Muscle layer of colon (tissue), 2 donors: ENCODE measurements at regions not wholly inside any gene's neighbourhood (a gene's known extent, or its start where the extent isn't known, plus 50 kb on each side); places are given as distances from the start of the nearest gene placed in this dataset.
"Not testable (repeated sequence)": the region's sequence is repeated elsewhere in the genome, so short reads cannot be mapped to it uniquely, and the experiment has no call there.

Source experiments
- H3K27ac ChIP-seq: one replicate; pipeline ENCODE4 v1.7.0; 2013; ENCODE audit warnings: low read depth, mild to moderate bottlenecking, low read length, moderate library complexity
- H3K27me3 ChIP-seq, 2 donors: one replicate each; pipeline ENCODE4 v1.7.0; 2013; ENCODE audit warnings: low read length in 2 of 2, mild to moderate bottlenecking in 2 of 2; ENCODE audit not compliant: insufficient read depth in 2 of 2, control insufficient read depth in 1 of 2
- H3K36me3 ChIP-seq: one replicate; pipeline ENCODE4 v1.7.0; 2013; ENCODE audit warnings: mild to moderate bottlenecking, low read length; ENCODE audit not compliant: insufficient read depth
- H3K4me1 ChIP-seq: one replicate; pipeline ENCODE4 v1.7.0; 2013; ENCODE audit warnings: mild to moderate bottlenecking, low read length; ENCODE audit not compliant: insufficient read depth
- H3K4me3 ChIP-seq, 2 donors: one replicate each; pipeline ENCODE4 v1.7.0; 2013; ENCODE audit warnings: low read length in 2 of 2, low read depth in 1 of 2, mild to moderate bottlenecking in 1 of 2, moderate library complexity in 1 of 2
- H3K9ac ChIP-seq: one replicate; pipeline ENCODE4 v1.7.0; 2013; ENCODE audit warnings: low read length
- H3K9me3 ChIP-seq: one replicate; pipeline ENCODE4 v1.7.0; 2013; ENCODE audit warnings: mild to moderate bottlenecking, low read length
- donor health status: abdominal sarcoma.
- donor health status: Adenocarcinoma of cecum.

GRCh38 chr5:98016771-98017170 is 756.7 kb upstream of the RGMB start:
- no peaks in the 10 kb centered on the region for H3K36me3 ChIP-seq
- no peak overlapping the region for H3K9ac ChIP-seq
- H3K4me3 ChIP-seq: no peak overlapping the region
- no peak overlapping the region for H3K27ac ChIP-seq
- H3K9me3 ChIP-seq: no peaks in the 10 kb centered on the region
- H3K4me1 ChIP-seq: no peaks in the 10 kb centered on the region
- H3K27me3 ChIP-seq: no peaks in the 10 kb centered on the region

- not testable (repeated sequence) for H3K4me3 ChIP-seq, H3K36me3 ChIP-seq
Observed at GRCh38 chr5:98030273-98030672, 743.2 kb upstream of the RGMB start.

GRCh38 chr5:98031036-98031435 is 742.4 kb upstream of the RGMB start:
- H3K27me3 ChIP-seq, H3K4me3 ChIP-seq, H3K4me1 ChIP-seq, H3K36me3 ChIP-seq, H3K27ac ChIP-seq, H3K9ac ChIP-seq, H3K9me3 ChIP-seq: not testable (repeated sequence)

More at GRCh38 chr5:98030273-98030672, 743.2 kb upstream of the RGMB start:
- H3K27ac ChIP-seq, H3K9me3 ChIP-seq, H3K4me1 ChIP-seq, H3K27me3 ChIP-seq, H3K9ac ChIP-seq: not testable (repeated sequence)

GRCh38 chr5:98031496-98031895 is 742.0 kb upstream of the RGMB start:
- no peaks in the 10 kb centered on the region for H3K9me3 ChIP-seq
- H3K4me1 ChIP-seq: no peaks in the 10 kb centered on the region
- H3K27ac ChIP-seq: no peak overlapping the region
- H3K27me3 ChIP-seq: no peaks in the 10 kb centered on the region
- no peak overlapping the region for H3K9ac ChIP-seq
- no peaks in the 10 kb centered on the region for H3K36me3 ChIP-seq
- no peak overlapping the region for H3K4me3 ChIP-seq

GRCh38 chr5:98031926-98032325 is 741.5 kb upstream of the RGMB start:
- Histone ChIP-seq H3K27ac (no peak overlapping the region), H3K9me3 (no peaks in the 10 kb centered on the region), H3K27me3 (no peaks in the 10 kb centered on the region), H3K4me3 (no peak overlapping the region), H3K9ac (no peak overlapping the region), H3K4me1 (no peaks in the 10 kb centered on the region), H3K36me3 (no peaks in the 10 kb centered on the region)

GRCh38 chr5:98041661-98042060 is 731.8 kb upstream of the RGMB start:
- no peaks in the 10 kb centered on the region for H3K9me3 ChIP-seq
- H3K27ac ChIP-seq: no peak overlapping the region
- H3K27me3 ChIP-seq: no peaks in the 10 kb centered on the region
- no peaks in the 10 kb centered on the region for H3K4me1 ChIP-seq
- no peak overlapping the region for H3K4me3 ChIP-seq
- H3K36me3 ChIP-seq: no peaks in the 10 kb centered on the region
- no peak overlapping the region for H3K9ac ChIP-seq

- no peaks in the 10 kb centered on the region for H3K36me3 ChIP-seq
- no peaks in the 10 kb centered on the region for H3K27me3 ChIP-seq
- H3K4me3 ChIP-seq: no peak overlapping the region
- no peak overlapping the region for H3K9ac ChIP-seq
- no peaks in the 10 kb centered on the region for H3K4me1 ChIP-seq
- H3K9me3 ChIP-seq: no peaks in the 10 kb centered on the region
- H3K27ac ChIP-seq: no peak overlapping the region
Observed at GRCh38 chr5:98042521-98042920, 730.9 kb upstream of the RGMB start.

GRCh38 chr5:98042961-98043360 is 730.5 kb upstream of the RGMB start:
- Histone ChIP-seq H3K36me3 (no peaks in the 10 kb centered on the region), H3K9ac (no peak overlapping the region), H3K9me3 (no peaks in the 10 kb centered on the region), H3K4me3 (no peak overlapping the region), H3K27ac (no peak overlapping the region), H3K27me3 (no peaks in the 10 kb centered on the region), H3K4me1 (no peaks in the 10 kb centered on the region)

- no peak overlapping the region for H3K27ac ChIP-seq
- H3K4me1 ChIP-seq: no peaks in the 10 kb centered on the region
- no peak overlapping the region for H3K4me3 ChIP-seq
- H3K36me3 ChIP-seq: no peaks in the 10 kb centered on the region
- H3K27me3 ChIP-seq: no peaks in the 10 kb centered on the region
- no peaks in the 10 kb centered on the region for H3K9me3 ChIP-seq
- H3K9ac ChIP-seq: no peak overlapping the region
Observed at GRCh38 chr5:98050583-98050982, 722.9 kb upstream of the RGMB start.

GRCh38 chr5:98053170-98053569 is 720.3 kb upstream of the RGMB start:
- Histone ChIP-seq H3K4me3 (no peak overlapping the region), H3K27ac (no peak overlapping the region), H3K9ac (no peak overlapping the region), H3K4me1 (no peaks in the 10 kb centered on the region), H3K9me3 (no peaks in the 10 kb centered on the region), H3K27me3 (no peaks in the 10 kb centered on the region), H3K36me3 (no peaks in the 10 kb centered on the region)

GRCh38 chr5:98060148-98060547 is 713.3 kb upstream of the RGMB start:
- no peaks in the 10 kb centered on the region for H3K9me3 ChIP-seq
- H3K27ac ChIP-seq: no peak overlapping the region
- no peaks in the 10 kb centered on the region for H3K4me1 ChIP-seq
- H3K9ac ChIP-seq: no peak overlapping the region
- H3K36me3 ChIP-seq: no peaks in the 10 kb centered on the region
- H3K27me3 ChIP-seq: no peaks in the 10 kb centered on the region
- no peak overlapping the region for H3K4me3 ChIP-seq

- Histone ChIP-seq H3K9ac (no peak overlapping the region), H3K4me3 (no peak overlapping the region), H3K4me1 (no peaks in the 10 kb centered on the region), H3K9me3 (no peaks in the 10 kb centered on the region), H3K27me3 (no peaks in the 10 kb centered on the region), H3K36me3 (no peaks in the 10 kb centered on the region), H3K27ac (no peak overlapping the region)
Observed at GRCh38 chr5:98064118-98064685, 709.3 kb upstream of the RGMB start.
